ENCODE measurements at regions not wholly inside any gene's neighbourhood (a gene's known extent, or its start where the extent isn't known, plus 50 kb on each side); places are given as distances from the start of the nearest gene placed in this dataset.

GRCh38 chr1:36643371-36644270 lies 160.9 kb upstream of the CSF3R start:
- TF ChIP-seq CTCF (IDR thresholded peaks at IDR 0.05 in 4 of 5, conservative IDR thresholded peaks at IDR 0.05 in 1 of 5) (no peak), POLR2A (IDR thresholded peaks at IDR 0.05) (no peak)

Data from gastrocnemius medialis (tissue), 4 donors.